Activated effector memory CD4-positive, alpha-beta T cell treated with Interleukin-2 at 50 U/mL for 16 hours (primary cell): ENCODE measurements at regions not wholly inside any gene's neighbourhood (a gene's known extent, or its start where the extent isn't known, plus 50 kb on each side); places are given as distances from the start of the nearest gene placed in this dataset.

ENCODE experiments used
- DNase-seq: peaks from one replicate; pipeline ENCODE4 v3.0.0-alpha.2; 2020

DNA sequence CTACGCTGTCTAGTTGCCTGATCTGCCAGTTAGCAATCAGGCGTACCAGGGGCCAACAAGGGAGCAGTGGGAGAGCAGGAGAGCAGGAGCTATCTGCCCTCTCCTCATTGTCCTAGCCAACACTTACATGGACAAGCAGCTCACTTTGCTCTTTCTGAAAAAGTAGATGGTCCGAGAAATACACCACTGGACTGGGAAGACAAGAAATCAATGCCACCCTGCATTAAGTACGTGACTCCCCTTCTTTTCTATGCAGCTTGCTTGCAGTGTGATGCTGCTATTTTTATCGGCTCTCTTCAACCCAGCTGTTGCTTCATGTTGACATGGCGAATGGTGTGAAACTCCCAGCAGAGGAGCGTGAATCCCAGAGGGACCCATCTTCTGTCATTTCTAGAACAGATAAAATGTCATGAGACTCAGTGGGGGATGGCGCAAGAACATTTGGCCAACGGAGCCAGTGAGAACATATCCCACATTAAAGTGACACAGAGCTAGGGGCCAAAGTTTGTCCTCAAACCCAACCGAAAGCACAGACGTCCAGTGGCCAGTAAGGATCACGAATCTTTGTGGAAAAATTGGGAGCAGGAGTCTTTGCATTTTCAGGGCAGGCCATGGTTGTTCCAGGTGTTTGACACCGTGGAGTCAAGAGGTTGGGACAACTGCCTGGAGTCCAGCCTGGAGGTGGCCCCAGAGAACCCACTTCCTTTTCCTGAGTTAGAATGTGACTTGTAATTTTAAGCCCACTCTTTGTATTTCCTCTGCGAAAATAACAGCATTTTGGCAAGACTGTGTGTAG, 53.7 kb upstream of the MEF2A start:
- DNase-seq = no peak

DNA sequence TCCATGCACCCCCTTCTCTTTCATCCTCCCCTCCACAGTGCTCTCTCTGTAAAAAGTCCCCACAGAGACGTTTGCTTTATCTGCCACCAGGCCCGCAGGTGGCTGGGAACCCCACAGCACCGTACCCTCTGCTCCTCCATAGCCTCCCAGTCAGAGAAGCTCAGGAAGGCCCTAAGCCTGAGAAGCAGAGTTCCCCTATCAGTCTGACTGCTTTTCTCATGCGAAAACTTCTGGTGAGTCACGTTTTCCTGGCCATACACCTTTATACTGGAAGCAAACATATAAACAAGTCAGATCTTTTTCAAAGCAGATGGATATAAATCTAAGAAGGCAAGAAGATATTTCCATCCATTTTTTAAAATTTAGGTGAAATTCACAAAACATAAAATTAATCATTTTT, 51.5 kb upstream of the MEF2A start:
- no peak for DNase-seq
